Mucosa of rectum (tissue), 2 donors: ENCODE measurements at regions not wholly inside any gene's neighbourhood (a gene's known extent, or its start where the extent isn't known, plus 50 kb on each side); places are given as distances from the start of the nearest gene placed in this dataset.

Source experiments
- H3K27ac ChIP-seq, 2 donors: one replicate each; pipeline ENCODE4 v1.7.0; 2013; ENCODE audit warnings: inconsistent platforms in 2 of 2, low read depth in 2 of 2, low read length in 2 of 2
- H3K27me3 ChIP-seq, 2 donors: one replicate each; pipeline ENCODE4 v1.7.0; 2013; ENCODE audit warnings: low read length in 2 of 2; ENCODE audit not compliant: control insufficient read depth in 2 of 2, insufficient read depth in 2 of 2
- H3K36me3 ChIP-seq, 2 donors: one replicate each; pipeline ENCODE4 v1.7.0; 2013; ENCODE audit warnings: low read length in 2 of 2; ENCODE audit not compliant: control insufficient read depth in 2 of 2, insufficient read depth in 2 of 2
- H3K4me1 ChIP-seq, 2 donors: one replicate each; pipeline ENCODE4 v1.7.0; 2013; ENCODE audit warnings: low read length in 2 of 2, mild to moderate bottlenecking in 1 of 2; ENCODE audit not compliant: control insufficient read depth in 2 of 2, insufficient read depth in 2 of 2
- H3K4me3 ChIP-seq, 2 donors: one replicate each; pipeline ENCODE4 v1.7.0; 2013; ENCODE audit warnings: low read length in 2 of 2
- H3K9ac ChIP-seq, 2 donors: one replicate each; pipeline ENCODE4 v1.7.0; 2013; ENCODE audit warnings: low read length in 2 of 2, low read depth in 1 of 2, mild to moderate bottlenecking in 1 of 2
- H3K9me3 ChIP-seq, 2 donors: one replicate each; pipeline ENCODE4 v1.7.0; 2013; ENCODE audit warnings: low read length in 2 of 2; ENCODE audit not compliant: control insufficient read depth in 2 of 2
- donor health status: healthy.
- donor health status: Normal muscosa, but diverticular disease.

GRCh38 chr6:140985679-140986275, 1146.9 kb upstream of the GJE1 start:
- no peak overlapping the region for H3K27ac ChIP-seq
- H3K27me3 ChIP-seq: no peaks in the 10 kb centered on the region
- no peaks in the 10 kb centered on the region for H3K36me3 ChIP-seq
- no peak overlapping the region for H3K4me3 ChIP-seq
- no peak overlapping the region for H3K9ac ChIP-seq
- H3K9me3 ChIP-seq: no peaks in the 10 kb centered on the region
- peaks cover 0 to 3% of the 10 kb centered on the region in 2 donors for H3K4me1 ChIP-seq

- H3K9me3 ChIP-seq: no peaks in the 10 kb centered on the region
- no peak overlapping the region for H3K27ac ChIP-seq
- no peak overlapping the region for H3K4me3 ChIP-seq
- no peaks in the 10 kb centered on the region for H3K36me3 ChIP-seq
- H3K27me3 ChIP-seq: no peaks in the 10 kb centered on the region
- no peak overlapping the region for H3K9ac ChIP-seq
- H3K4me1 ChIP-seq: no peaks in the 10 kb centered on the region
Measured at GRCh38 chr6:140980265-140980887, 1152.3 kb upstream of the GJE1 start.

- no peak overlapping the region for H3K9ac ChIP-seq
- H3K9me3 ChIP-seq: no peaks in the 10 kb centered on the region
- no peak overlapping the region for H3K27ac ChIP-seq
- H3K36me3 ChIP-seq: no peaks in the 10 kb centered on the region
- no peaks in the 10 kb centered on the region for H3K27me3 ChIP-seq
- no peak overlapping the region for H3K4me3 ChIP-seq
- H3K4me1 ChIP-seq: no peaks in the 10 kb centered on the region
Measured at GRCh38 chr6:140979642-140980091, 1153.1 kb upstream of the GJE1 start.

GRCh38 chr6:140977403-140977802, 1155.3 kb upstream of the GJE1 start:
- Histone ChIP-seq H3K9me3 (no peaks in the 10 kb centered on the region), H3K27ac (no peak overlapping the region), H3K4me1 (no peaks in the 10 kb centered on the region), H3K9ac (no peak overlapping the region), H3K4me3 (no peak overlapping the region), H3K27me3 (no peaks in the 10 kb centered on the region), H3K36me3 (no peaks in the 10 kb centered on the region)

- Histone ChIP-seq H3K9ac (no peak overlapping the region), H3K36me3 (no peaks in the 10 kb centered on the region), H3K27ac (no peak overlapping the region), H3K27me3 (no peaks in the 10 kb centered on the region), H3K9me3 (no peaks in the 10 kb centered on the region), H3K4me1 (no peaks in the 10 kb centered on the region), H3K4me3 (no peak overlapping the region)
Measured at GRCh38 chr6:140976806-140977205, 1155.9 kb upstream of the GJE1 start.

GRCh38 chr6:140970485-140970884, 1162.2 kb upstream of the GJE1 start:
- Histone ChIP-seq H3K27ac (no peak overlapping the region), H3K27me3 (no peaks in the 10 kb centered on the region), H3K9ac (no peak overlapping the region), H3K36me3 (no peaks in the 10 kb centered on the region), H3K9me3 (no peaks in the 10 kb centered on the region), H3K4me3 (no peak overlapping the region), H3K4me1 (no peaks in the 10 kb centered on the region)

- Histone ChIP-seq H3K9ac (no peak overlapping the region), H3K4me3 (no peak overlapping the region), H3K4me1 (no peaks in the 10 kb centered on the region), H3K27ac (no peak overlapping the region), H3K36me3 (no peaks in the 10 kb centered on the region), H3K27me3 (no peaks in the 10 kb centered on the region), H3K9me3 (no peaks in the 10 kb centered on the region)
Measured at GRCh38 chr6:140968062-140968461, 1164.7 kb upstream of the GJE1 start.

GRCh38 chr6:140966676-140967075, 1166.0 kb upstream of the GJE1 start:
- Histone ChIP-seq H3K9ac (no peak overlapping the region), H3K9me3 (no peaks in the 10 kb centered on the region), H3K27ac (no peak overlapping the region), H3K4me3 (no peak overlapping the region), H3K36me3 (no peaks in the 10 kb centered on the region), H3K4me1 (no peaks in the 10 kb centered on the region), H3K27me3 (no peaks in the 10 kb centered on the region)

- Histone ChIP-seq H3K36me3 (no peaks in the 10 kb centered on the region), H3K9me3 (no peaks in the 10 kb centered on the region), H3K4me3 (no peak overlapping the region), H3K27ac (no peak overlapping the region), H3K9ac (no peak overlapping the region), H3K27me3 (no peaks in the 10 kb centered on the region), H3K4me1 (no peaks in the 10 kb centered on the region)
Measured at GRCh38 chr6:140960566-140960965, 1172.2 kb upstream of the GJE1 start.

GRCh38 chr6:140957386-140957785, 1175.3 kb upstream of the GJE1 start:
- no peak overlapping the region for H3K27ac ChIP-seq
- H3K9me3 ChIP-seq: no peaks in the 10 kb centered on the region
- no peaks in the 10 kb centered on the region for H3K36me3 ChIP-seq
- H3K4me1 ChIP-seq: no peaks in the 10 kb centered on the region
- H3K9ac ChIP-seq: no peak overlapping the region
- H3K27me3 ChIP-seq: no peaks in the 10 kb centered on the region
- no peak overlapping the region for H3K4me3 ChIP-seq
